ENCODE measurements at regions not wholly inside any gene's neighbourhood (a gene's known extent, or its start where the extent isn't known, plus 50 kb on each side); places are given as distances from the start of the nearest gene placed in this dataset.

DNA sequence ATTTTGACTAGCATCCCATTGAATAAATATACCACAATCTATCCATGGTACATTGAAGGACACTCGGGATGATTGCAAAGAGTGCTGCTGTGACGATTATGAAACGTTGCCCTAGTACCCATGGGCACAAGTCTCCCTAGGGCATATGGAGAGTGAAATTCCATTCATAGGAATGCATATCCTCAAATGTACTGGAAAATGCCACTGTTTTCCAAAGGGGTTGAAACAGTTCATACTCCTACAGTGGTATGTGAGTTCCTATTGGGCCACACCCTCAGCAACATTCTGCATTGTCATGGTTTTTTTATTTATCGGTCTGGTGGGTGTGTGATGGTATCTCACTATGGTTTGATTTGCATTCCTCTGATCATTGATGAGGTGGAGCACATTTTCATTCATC is 130.6 kb downstream of the TWIST2 start:
- intact Hi-C loops (cut with micrococcal nuclease): no loop called here
- ATAC-seq (no peak), DNase-seq (no peak)

DNA sequence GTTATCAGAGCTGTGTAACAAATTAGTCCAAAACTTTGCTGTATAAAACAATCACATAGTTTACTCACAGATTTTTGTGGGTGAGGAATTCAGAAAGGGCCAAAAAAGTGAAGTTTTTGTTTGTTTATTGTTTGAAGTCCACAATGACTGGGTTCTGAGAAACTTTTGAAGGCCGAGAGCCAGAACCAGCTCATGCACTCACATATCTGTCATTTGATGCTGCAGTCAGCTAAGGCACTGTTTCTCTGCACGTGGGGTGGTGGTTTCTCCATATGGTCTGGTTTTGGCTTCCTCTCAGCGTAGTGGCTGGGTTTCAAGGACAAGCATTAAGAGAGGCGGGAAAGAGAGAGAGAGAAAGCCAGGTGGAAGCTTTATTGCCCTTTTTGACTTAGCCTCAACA is 131.8 kb downstream of the TWIST2 start:
- intact Hi-C loops (cut with micrococcal nuclease): no loop called here
- ATAC-seq (no peak), DNase-seq (no peak)

GRCh38 chr2:238985041-238985729 is 137.3 kb downstream of the TWIST2 start:
- ATAC-seq (no peak), DNase-seq (no peak)
- intact Hi-C loops (cut with micrococcal nuclease): no loop called here

DNA sequence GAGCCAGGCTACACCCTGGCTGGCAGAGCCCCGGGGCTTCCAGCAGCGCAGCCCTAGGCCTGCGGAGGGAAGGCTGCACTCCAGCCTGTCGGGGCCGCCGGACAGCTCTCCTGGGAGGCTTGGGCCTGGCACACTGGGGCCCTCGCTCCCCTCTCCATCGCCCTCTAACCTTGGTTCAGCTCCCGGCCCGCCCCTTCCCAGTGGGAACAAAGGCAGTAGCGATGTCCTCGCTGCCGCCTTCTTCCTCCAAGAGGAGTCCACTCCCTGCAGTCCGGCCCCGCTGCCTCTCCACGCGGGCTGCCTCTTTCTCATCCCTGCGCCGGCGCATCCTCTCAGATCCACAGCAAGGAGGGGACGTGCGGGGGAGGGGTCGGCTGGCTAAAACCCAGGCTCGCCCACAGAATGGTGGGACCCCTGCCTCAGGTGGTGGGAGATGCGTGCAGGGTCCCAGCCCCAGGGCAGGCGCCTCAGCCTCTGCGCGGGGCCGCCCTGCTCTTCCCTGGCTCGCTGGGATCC is 138.1 kb downstream of the TWIST2 start:
- intact Hi-C loops (cut with micrococcal nuclease): no loop called here
- DNase-seq (no peak), ATAC-seq (no peak)

DNA sequence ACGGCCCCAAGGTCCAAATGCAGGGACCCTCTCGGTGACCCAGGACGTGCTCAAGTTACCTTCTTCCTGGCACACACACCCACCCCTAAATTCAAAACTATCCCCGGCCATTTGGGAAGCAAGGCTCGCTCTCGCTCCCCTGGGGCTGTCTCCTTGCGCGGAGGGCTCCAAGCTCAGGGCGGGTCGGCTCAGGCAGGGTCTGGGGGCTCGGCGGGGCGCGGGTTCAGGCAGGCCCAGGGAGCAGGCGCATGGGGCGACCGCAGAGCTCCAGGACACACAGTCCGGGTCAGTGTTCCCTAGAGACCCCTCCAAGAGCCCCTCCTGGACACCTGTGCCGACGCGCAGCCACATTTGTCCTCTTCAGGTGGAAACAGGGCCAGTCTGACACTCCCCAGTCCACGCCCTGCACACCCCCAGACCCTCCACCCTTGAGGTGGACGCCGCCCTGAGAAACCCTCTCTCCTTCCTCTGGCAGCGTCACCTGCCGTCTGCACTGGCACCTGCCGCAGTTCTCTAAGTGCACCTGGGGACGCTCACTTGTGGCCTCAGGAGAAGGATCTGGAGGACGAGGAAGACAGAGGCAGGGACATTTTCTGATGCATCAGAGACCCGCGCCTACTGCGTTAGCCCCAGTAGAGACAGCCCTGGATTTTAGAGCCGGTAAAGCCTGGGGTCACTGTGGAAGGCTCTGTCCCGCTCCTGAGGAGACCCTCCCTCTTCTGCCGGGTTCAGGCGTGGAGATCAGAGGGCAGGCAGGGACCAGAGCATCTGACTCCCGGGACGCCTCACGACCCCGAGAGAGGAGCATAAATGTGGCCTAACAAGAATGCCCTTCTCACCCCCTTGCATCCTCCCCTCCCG is 138.8 kb downstream of the TWIST2 start:
- ATAC-seq (no peak), DNase-seq (no peak)
- intact Hi-C loops (cut with micrococcal nuclease): no loop called here

- ATAC-seq (no peak), DNase-seq (no peak)
- intact Hi-C loops (cut with micrococcal nuclease): no loop called here
Measured at GRCh38 chr2:238987352-238987981, 139.6 kb downstream of the TWIST2 start.

DNA sequence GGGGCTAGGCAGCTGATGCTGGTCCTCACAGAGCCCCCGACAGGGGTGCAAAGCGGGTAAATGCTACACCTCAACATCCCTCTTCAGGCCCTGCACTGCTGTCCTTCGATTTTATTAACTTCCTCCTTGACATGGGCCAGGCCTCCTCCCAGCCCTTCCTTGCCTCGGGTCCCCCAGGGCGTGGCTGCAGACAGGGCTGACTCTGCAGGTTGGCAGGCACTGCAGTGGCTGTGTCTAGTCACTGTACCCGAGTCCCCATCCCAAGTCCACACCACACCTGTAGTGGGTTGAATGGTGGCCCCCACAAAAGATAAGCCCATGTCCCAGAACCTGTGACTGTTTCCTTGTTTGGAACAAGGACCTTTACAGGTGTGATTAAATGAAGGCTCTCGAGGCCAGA is 140.2 kb downstream of the TWIST2 start:
- ATAC-seq: no peak
- no peak for DNase-seq
- intact Hi-C loops (cut with micrococcal nuclease): no loop called here

GRCh38 chr2:238988752-238989151 is 140.9 kb downstream of the TWIST2 start:
- DNase-seq (no peak), ATAC-seq (no peak)
- intact Hi-C loops (cut with micrococcal nuclease): no loop called here

DNA sequence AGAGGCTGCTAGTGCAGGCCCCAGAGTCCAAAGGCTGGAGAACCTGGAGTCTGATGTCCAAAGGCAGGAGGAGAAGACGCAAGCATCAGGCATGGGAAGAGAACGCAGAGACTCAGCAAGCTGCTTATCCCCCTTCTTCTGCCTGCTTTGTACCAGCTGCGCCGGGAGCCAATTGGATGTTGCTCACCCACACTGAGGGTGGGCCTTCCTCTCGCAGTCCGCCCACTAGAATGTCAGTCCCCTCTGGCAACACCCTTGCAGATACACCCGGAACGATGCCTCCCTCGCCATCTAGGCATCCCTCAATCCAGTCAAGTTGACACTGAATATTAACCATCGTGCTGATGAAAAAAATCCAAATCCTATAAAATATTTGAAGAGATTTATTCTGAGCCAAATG is 141.6 kb downstream of the TWIST2 start:
- DNase-seq: no peak

DNA sequence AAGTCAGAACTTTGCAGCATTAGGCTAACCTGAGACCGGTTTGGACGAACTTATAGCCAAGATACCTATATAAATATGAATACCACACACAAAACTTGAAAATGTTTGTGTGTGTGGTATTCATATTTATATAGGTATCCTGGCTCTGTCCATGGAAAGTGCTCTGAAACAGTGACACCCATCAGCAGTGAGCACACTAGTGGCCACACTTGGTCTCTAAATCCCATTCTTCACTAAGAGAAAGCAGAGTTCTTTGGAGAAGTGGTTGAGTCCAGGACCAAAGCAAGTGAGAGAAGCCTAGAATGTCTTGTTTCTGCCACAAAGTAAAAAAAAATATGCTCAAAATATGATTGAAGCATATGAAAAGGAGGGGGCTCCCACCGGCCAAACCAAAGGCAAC is 146.5 kb downstream of the TWIST2 start:
- DNase-seq (no peak), ATAC-seq (no peak)
- intact Hi-C loops (cut with micrococcal nuclease): no loop called here

More for the DNA sequence above, 141.6 kb downstream of the TWIST2 start:
- intact Hi-C loops (cut with micrococcal nuclease): no loop called here
- no peak for ATAC-seq

- intact Hi-C loops (cut with micrococcal nuclease): no loop called here
- ATAC-seq (no peak), DNase-seq (no peak)
Measured at GRCh38 chr2:238994876-238995275, 147.0 kb downstream of the TWIST2 start.

DNA sequence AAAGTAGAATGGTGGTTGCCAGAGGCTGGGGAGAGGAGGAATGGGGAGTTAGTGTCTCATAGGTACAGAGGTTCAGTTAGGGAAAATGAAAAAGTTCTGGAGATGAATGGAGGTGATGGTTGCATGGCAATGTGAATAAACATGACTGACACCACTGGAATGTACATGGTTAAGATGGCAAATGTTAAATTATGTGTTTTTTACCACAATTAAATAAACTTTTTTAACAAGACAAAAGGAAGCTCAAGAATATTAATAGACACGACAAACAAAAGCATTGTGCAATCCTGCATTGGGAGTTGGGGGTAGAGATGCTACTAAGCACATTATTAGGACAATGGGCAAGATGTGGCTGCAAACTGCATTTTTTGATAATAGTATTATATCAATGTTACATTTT is 147.7 kb downstream of the TWIST2 start:
- ATAC-seq: no peak
- no peak for DNase-seq
- intact Hi-C loops (cut with micrococcal nuclease): no loop called here

DNA sequence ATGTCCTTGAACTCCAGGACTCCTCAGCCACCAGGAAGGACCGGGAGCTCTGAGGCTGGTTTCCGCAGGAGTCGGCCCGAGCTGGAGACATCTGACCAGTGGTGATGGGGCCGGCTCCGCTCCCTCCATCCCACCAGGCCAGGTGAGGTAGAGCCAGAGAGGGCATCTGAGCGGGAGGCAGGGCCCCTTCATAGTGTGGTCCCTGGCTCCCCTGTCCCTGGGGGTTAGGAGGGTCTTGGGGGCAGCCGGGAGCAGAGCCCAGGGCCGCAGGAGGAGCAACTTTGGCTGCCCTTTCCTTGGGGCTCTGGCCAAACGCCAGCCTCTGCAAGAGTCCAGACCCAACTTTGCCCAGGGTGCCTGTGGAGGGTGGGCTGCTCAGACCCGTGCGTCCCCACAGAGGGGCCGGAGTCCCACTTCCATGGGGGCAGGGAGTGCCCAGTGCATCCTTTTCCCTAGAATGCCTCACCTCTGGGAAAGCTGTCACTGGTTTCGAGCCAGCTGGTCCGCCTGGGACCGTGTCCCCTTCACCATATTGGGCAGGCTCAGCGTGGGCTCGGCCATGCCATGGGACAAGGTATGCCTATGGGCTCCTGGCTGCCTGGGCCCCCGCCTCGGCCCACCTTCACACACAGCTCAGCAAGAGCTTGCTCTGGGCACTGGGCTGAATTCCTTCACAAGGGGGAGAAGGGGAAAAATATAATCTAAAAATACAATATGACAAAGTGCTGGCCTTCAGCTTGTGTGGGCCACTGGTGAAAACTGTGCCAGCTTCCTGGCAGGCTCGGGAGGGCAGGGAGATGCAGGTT is 148.6 kb downstream of the TWIST2 start:
- peak; percentile 55 for ATAC-seq
- no peak for DNase-seq
- intact Hi-C loops (cut with micrococcal nuclease): no loop called here

DNA sequence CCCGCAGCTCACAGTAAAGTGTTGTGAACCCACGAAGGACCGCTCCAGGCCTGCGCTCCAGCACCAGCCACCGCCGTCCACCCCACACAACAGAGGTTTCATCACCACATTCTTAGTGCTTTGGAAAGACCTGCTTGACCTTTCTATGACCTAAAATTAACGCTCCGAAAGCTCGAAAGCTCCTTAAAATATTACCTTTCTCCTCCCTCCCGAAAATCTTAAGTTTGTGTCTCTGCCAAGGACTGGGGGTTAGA is 149.2 kb downstream of the TWIST2 start:
- intact Hi-C loops (cut with micrococcal nuclease): no loop called here
- ATAC-seq (no peak), DNase-seq (no peak)

DNA sequence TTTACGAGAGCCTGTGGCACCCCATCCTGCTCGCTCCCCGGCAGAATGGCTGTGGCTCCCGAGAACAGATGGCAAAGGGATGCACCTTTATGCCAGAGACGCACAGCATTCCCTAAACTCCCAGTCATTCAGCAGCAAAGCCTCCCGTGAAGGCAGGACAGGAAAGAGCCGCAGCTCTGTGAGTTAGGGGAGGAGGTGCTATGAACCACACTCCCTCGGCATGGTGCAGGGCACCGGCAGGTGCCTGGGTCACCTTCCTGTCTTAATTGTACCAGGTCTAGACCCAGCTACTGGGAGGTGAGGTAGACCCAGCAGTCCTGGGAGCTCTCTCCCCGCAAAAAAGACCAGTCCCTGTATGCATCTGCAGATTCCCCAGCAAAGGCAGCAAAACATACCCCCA is 149.8 kb downstream of the TWIST2 start:
- DNase-seq (no peak), ATAC-seq (no peak)
- intact Hi-C loops (cut with micrococcal nuclease): no loop called here
